Fibroblast of lung (primary cell): ENCODE measurements at regions not wholly inside any gene's neighbourhood (a gene's known extent, or its start where the extent isn't known, plus 50 kb on each side); places are given as distances from the start of the nearest gene placed in this dataset.

ENCODE experiments used
- DNase-seq, 2 donors: peaks; one replicate each; pipeline versions ENCODE4 v3.0.0 to v3.0.0-alpha.2; 2010; ENCODE audit warnings: low read depth in 2 of 2
- H2AFZ ChIP-seq: 2 replicates; pipeline ENCODE4 v1.5.1; 2012; ENCODE audit warnings: low read length, control low read depth, inconsistent platforms
- H3K27ac ChIP-seq: 2 replicates; pipeline ENCODE4 v1.5.1; 2011; ENCODE audit warnings: low read length, control low read depth; ENCODE audit not compliant: insufficient read depth
- H3K27me3 ChIP-seq: 2 replicates; pipeline ENCODE4 v1.5.1; 2011; ENCODE audit warnings: mild to moderate bottlenecking, low read length; ENCODE audit not compliant: control insufficient read depth, insufficient read depth
- H3K36me3 ChIP-seq: 2 replicates; pipeline ENCODE4 v1.5.1; 2011; ENCODE audit warnings: low read length; ENCODE audit not compliant: control insufficient read depth, insufficient read depth
- H3K4me1 ChIP-seq: 2 replicates; pipeline ENCODE4 v1.5.1; 2011; ENCODE audit warnings: low read length; ENCODE audit not compliant: control insufficient read depth, insufficient read depth; ENCODE audit errors: extremely low read depth
- H3K4me2 ChIP-seq: 2 replicates; pipeline ENCODE4 v1.5.1; 2011; ENCODE audit warnings: low read length, control low read depth; ENCODE audit not compliant: insufficient read depth; ENCODE audit errors: extremely low read depth
- H3K4me3 ChIP-seq, 4 experiments: fragments of 200-600 bp in 1 of 4; sonication (generic) in 1 of 4; replicated peaks in 1 of 4; 2 replicates each; pipeline ENCODE4 v1.5.1; 2011 to 2016; ENCODE audit warnings: low read length in 4 of 4, low read depth in 3 of 4, mild to moderate bottlenecking in 3 of 4, control low read depth in 2 of 4, inconsistent platforms in 1 of 4, mixed read lengths in 1 of 4; ENCODE audit not compliant: insufficient read depth in 1 of 4; ENCODE audit errors: control extremely low read depth in 1 of 4
- H3K79me2 ChIP-seq: 2 replicates; pipeline ENCODE4 v1.5.1; 2012; ENCODE audit warnings: mild to moderate bottlenecking, low read length, inconsistent platforms; ENCODE audit not compliant: control insufficient read depth, insufficient read depth
- H3K9ac ChIP-seq: 2 replicates; pipeline ENCODE4 v1.5.1; 2011; ENCODE audit warnings: mild to moderate bottlenecking, low read length, control low read depth; ENCODE audit not compliant: insufficient read depth
- H3K9me3 ChIP-seq: 2 replicates; pipeline ENCODE4 v1.5.1; 2012; ENCODE audit warnings: low read depth, low read length; ENCODE audit not compliant: control insufficient read depth, insufficient read depth
- H4K20me1 ChIP-seq: 2 replicates; pipeline ENCODE4 v1.5.1; 2011; ENCODE audit warnings: low read length; ENCODE audit not compliant: control insufficient read depth, insufficient read depth; ENCODE audit errors: extremely low read depth
- EZH2 ChIP-seq: IDR thresholded peaks from 2 replicates; pipeline ENCODE4 v1.5.1; 2012; ENCODE audit warnings: low read length, control low read depth, mild to moderate bottlenecking; ENCODE audit errors: missing control alignments
- TF ChIP-seq, protein P1 (sequence below), 2 donors: IDR thresholded peaks in 1 of 2; conservative IDR thresholded peaks in 1 of 2; 1 replicate in 1 of 2; 2 replicates in 1 of 2; pipeline ENCODE4 v1.5.1; 2011 to 2012; ENCODE audit warnings: low read length in 2 of 2, control low read depth in 1 of 2, inconsistent platforms in 1 of 2, low read depth in 1 of 2, mild to moderate bottlenecking in 1 of 2

- no peaks in the 10 kb centered on the region for H4K20me1 ChIP-seq
- no peaks in the 10 kb centered on the region for H3K79me2 ChIP-seq
- H3K9me3 ChIP-seq = no peaks in the 10 kb centered on the region
- H3K27ac ChIP-seq = no peak overlapping the region
- TF ChIP-seq, protein P1, sequence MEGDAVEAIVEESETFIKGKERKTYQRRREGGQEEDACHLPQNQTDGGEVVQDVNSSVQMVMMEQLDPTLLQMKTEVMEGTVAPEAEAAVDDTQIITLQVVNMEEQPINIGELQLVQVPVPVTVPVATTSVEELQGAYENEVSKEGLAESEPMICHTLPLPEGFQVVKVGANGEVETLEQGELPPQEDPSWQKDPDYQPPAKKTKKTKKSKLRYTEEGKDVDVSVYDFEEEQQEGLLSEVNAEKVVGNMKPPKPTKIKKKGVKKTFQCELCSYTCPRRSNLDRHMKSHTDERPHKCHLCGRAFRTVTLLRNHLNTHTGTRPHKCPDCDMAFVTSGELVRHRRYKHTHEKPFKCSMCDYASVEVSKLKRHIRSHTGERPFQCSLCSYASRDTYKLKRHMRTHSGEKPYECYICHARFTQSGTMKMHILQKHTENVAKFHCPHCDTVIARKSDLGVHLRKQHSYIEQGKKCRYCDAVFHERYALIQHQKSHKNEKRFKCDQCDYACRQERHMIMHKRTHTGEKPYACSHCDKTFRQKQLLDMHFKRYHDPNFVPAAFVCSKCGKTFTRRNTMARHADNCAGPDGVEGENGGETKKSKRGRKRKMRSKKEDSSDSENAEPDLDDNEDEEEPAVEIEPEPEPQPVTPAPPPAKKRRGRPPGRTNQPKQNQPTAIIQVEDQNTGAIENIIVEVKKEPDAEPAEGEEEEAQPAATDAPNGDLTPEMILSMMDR (conservative IDR thresholded peaks at IDR 0.05 in 1 of 2, IDR thresholded peaks at IDR 0.05 in 1 of 2; ENCODE audit: low read depth in 1 of 2, low read length in 2 of 2) = no peak
- TF ChIP-seq EZH2 = no peak
- no peak overlapping the region for H2AFZ ChIP-seq
- H3K27me3 ChIP-seq = no peaks in the 10 kb centered on the region
- no peak overlapping the region for H3K4me3 ChIP-seq
- no peak overlapping the region for H3K9ac ChIP-seq
- no peaks in the 10 kb centered on the region for H3K36me3 ChIP-seq
- no peaks in the 10 kb centered on the region for H3K4me1 ChIP-seq
- peak in 1 of 2 donors; percentile 56 for DNase-seq
- H3K4me2 ChIP-seq = no peak overlapping the region
Measured at GRCh38 chr4:164058776-164059445, 564.4 kb downstream of the TMA16 start.

- H3K9ac ChIP-seq = no peak overlapping the region
- no peaks in the 10 kb centered on the region for H3K4me1 ChIP-seq
- no peaks in the 10 kb centered on the region for H4K20me1 ChIP-seq
- no peak overlapping the region for H2AFZ ChIP-seq
- H3K79me2 ChIP-seq = no peaks in the 10 kb centered on the region
- H3K36me3 ChIP-seq = no peaks in the 10 kb centered on the region
- H3K4me2 ChIP-seq = no peak overlapping the region
- H3K27ac ChIP-seq = no peak overlapping the region
- no peak overlapping the region for H3K4me3 ChIP-seq
- no peaks in the 10 kb centered on the region for H3K27me3 ChIP-seq
- H3K9me3 ChIP-seq = no peaks in the 10 kb centered on the region
- DNase-seq = no peak
- TF ChIP-seq, protein P1 (conservative IDR thresholded peaks at IDR 0.05 in 1 of 2, IDR thresholded peaks at IDR 0.05 in 1 of 2; ENCODE audit: low read depth in 1 of 2, low read length in 2 of 2) = no peak
- no peak for TF ChIP-seq EZH2
Measured at GRCh38 chr4:164060456-164060855, 566.0 kb downstream of the TMA16 start.

- no peaks in the 10 kb centered on the region for H4K20me1 ChIP-seq
- H3K4me1 ChIP-seq = no peaks in the 10 kb centered on the region
- no peak overlapping the region for H3K4me3 ChIP-seq
- DNase-seq = no peak
- no peaks in the 10 kb centered on the region for H3K9me3 ChIP-seq
- no peaks in the 10 kb centered on the region for H3K36me3 ChIP-seq
- TF ChIP-seq, protein P1 (conservative IDR thresholded peaks at IDR 0.05 in 1 of 2, IDR thresholded peaks at IDR 0.05 in 1 of 2; ENCODE audit: low read depth in 1 of 2, low read length in 2 of 2) = no peak
- no peak for TF ChIP-seq EZH2
- H3K27ac ChIP-seq = no peak overlapping the region
- no peak overlapping the region for H3K9ac ChIP-seq
- H3K27me3 ChIP-seq = no peaks in the 10 kb centered on the region
- no peak overlapping the region for H2AFZ ChIP-seq
- H3K4me2 ChIP-seq = no peak overlapping the region
- H3K79me2 ChIP-seq = no peaks in the 10 kb centered on the region
Measured at GRCh38 chr4:164068392-164068791, 573.9 kb downstream of the TMA16 start.
